ENCODE measurements at regions not wholly inside any gene's neighbourhood (a gene's known extent, or its start where the extent isn't known, plus 50 kb on each side); places are given as distances from the start of the nearest gene placed in this dataset.
"Not testable (repeated sequence)": the region's sequence is repeated elsewhere in the genome, so short reads cannot be mapped to it uniquely, and the experiment has no call there.

DNA sequence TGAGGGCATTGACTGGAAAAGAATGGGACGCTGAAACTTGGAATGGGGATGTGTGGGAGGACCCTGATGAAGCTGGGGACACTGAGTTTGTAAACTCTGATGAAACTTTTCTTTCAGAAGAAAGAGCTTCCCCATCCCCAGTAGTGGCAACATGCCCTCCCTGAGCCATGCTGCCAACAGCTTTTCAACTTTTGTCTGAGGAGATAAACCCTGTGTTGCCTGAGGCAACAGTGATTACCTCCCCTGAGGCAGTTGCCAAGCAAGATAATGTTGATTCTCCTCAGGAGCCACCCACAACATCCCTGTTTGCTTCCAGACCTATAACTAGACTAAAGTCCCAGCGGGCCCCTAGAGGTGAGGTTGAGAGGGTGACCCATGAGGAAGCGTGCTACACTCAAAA is 134.2 kb upstream of the DAB1 start:
- WGBS, 10 experiments, result 40 to 100% (median 70%) methylated on average over 1 to 3 of the region's 3 CpGs; no CpG with 5 or more reads in 1 of the 10 experiments
- H3K4me1 ChIP-seq (replicated peaks in 1 of 2); H3K27ac ChIP-seq; H3K4me3 ChIP-seq; in situ Hi-C loops (cut with MboI; ENCODE audit: low pct_unique_long_range_greater_than_20kb in 2 of 9, low sequenced_read_pairs in 9 of 9, unreplicated experiment in 9 of 9): not testable (repeated sequence)
- ATAC-seq (replicated peaks in 6 of 8), result peak in 1 of 8 experiments; percentile 15

DNA sequence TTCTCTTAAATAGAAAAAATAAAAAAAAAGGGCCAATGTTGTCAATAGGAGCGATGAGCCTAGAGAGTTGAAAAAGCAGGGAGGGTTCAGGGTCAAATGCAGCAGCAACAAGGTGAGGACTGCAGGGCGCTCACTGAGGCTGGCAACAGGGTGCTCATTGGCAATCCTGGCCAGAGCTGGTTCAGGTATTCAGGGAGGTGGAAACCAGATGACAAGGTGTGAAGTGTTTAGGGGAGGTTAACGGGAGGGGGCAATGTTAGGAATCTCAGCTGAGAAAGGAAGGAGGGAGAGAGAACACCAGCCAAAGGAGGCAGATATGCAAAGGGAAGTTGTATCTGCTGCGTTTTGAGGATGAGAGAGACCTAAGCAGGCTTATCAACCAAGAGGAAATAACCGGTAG is 129.8 kb upstream of the DAB1 start:
- WGBS, 10 experiments, result 31 to 85% (median 69%) methylated on average over 1 to 5 of the region's 5 CpGs; no CpG with 5 or more reads in 1 of the 10 experiments
- Histone ChIP-seq H3K27ac (no peak overlapping the region), H3K4me1 (replicated peaks in 1 of 2) (peaks cover 2 to 3% of the 10 kb centered on the region in 2 donors), H3K4me3 (no peak overlapping the region)
- in situ Hi-C loops (cut with MboI; ENCODE audit: low pct_unique_long_range_greater_than_20kb in 2 of 9, low sequenced_read_pairs in 9 of 9, unreplicated experiment in 9 of 9), result no loop called here
- ATAC-seq (replicated peaks in 6 of 8), result no peak

DNA sequence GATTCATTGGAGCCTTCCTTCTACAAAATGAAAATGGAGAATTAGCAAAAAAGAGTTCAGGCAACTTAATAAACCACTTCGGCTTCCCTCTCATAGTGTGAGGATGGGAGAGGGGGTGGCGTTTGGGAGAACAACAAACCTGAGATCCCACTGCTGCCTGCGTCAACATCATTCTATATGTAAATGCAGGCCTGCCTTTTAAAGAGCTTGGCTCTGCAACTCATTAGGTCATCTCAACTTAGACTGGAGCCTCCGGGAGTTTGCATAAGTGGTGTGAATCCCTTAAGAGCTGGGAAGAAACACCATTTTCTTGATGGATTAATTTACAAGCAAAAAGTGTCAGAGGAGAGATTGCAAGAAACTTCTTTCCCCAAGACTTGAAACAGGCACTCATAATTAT is 127.6 kb upstream of the DAB1 start:
- in situ Hi-C loops (cut with MboI; ENCODE audit: low pct_unique_long_range_greater_than_20kb in 2 of 9, low sequenced_read_pairs in 9 of 9, unreplicated experiment in 9 of 9), result no loop called here
- H3K4me1 ChIP-seq (replicated peaks in 1 of 2), result peaks cover 2 to 3% of the 10 kb centered on the region in 2 donors
- peak in 7 of 8 experiments; percentile 26 to 84 (median 52) for ATAC-seq (replicated peaks in 6 of 8)
- no peak overlapping the region for H3K27ac ChIP-seq
- no peak overlapping the region for H3K4me3 ChIP-seq
- 0 to 40% (median 10%) methylated on average over 1 to 4 of the region's 4 CpGs; no CpG with 5 or more reads in 3 of the 10 experiments for WGBS, 10 experiments

DNA sequence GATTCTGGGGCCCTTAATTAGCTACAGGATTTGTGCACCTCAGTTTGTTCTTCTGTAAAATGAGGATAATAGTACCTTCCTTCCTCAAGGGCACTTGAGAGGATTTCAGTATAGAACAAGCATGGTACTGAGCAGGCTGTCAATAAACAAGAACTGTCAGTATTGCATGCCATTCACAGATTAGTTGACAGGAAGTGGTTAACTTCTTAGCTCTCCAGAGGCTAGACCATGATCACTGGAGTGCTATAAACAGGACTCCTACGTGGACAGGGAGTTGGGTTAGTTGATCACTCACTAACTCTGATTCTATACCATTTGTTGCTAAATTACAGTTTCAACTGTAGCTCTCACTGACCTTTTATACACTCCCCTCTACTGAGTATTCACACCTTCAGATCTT is 126.2 kb upstream of the DAB1 start:
- ATAC-seq (replicated peaks in 6 of 8), result no peak
- WGBS, 10 experiments, result 50 to 100% (median 75%) methylated on average over 1 of the region's 1 CpG; no CpG with 5 or more reads in 5 of the 10 experiments

DNA sequence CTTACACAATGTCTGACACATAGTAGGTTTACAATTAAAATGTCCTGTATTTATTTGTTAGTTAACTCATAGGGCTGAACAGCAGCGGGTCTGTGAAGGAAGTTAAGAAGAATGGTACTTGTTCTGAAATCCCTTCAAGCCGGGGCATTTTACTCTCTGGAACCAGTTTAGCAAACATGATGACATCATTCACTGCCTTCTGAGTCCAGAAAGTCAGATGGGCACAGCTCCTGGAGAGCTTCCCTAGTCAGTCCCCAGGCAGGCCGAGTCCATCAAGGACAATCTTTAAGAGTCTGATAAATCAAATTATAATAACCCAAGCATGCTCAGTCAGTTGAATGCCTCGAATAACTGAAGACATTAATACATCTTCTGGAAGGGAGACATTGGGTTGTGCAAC is 125.4 kb upstream of the DAB1 start:
- no peak overlapping the region for H3K4me3 ChIP-seq
- no peak overlapping the region for H3K27ac ChIP-seq
- in situ Hi-C loops (cut with MboI; ENCODE audit: low pct_unique_long_range_greater_than_20kb in 2 of 9, low sequenced_read_pairs in 9 of 9, unreplicated experiment in 9 of 9), result no loop called here
- peak in 4 of 8 experiments; percentile 23 to 51 (median 38) for ATAC-seq (replicated peaks in 6 of 8)
- peaks cover 2 to 3% of the 10 kb centered on the region in 2 donors for H3K4me1 ChIP-seq (replicated peaks in 1 of 2)
- WGBS, 10 experiments, result 0 to 100% (median 79%) methylated on average over 1 to 4 of the region's 4 CpGs; no CpG with 5 or more reads in 1 of the 10 experiments

More for the DNA sequence above, 126.2 kb upstream of the DAB1 start:
- Histone ChIP-seq H3K4me1 (replicated peaks in 1 of 2) (peaks cover 2 to 3% of the 10 kb centered on the region in 2 donors), H3K27ac (no peak overlapping the region), H3K4me3 (no peak overlapping the region)
- in situ Hi-C loops (cut with MboI; ENCODE audit: low pct_unique_long_range_greater_than_20kb in 2 of 9, low sequenced_read_pairs in 9 of 9, unreplicated experiment in 9 of 9), result no loop called here

DNA sequence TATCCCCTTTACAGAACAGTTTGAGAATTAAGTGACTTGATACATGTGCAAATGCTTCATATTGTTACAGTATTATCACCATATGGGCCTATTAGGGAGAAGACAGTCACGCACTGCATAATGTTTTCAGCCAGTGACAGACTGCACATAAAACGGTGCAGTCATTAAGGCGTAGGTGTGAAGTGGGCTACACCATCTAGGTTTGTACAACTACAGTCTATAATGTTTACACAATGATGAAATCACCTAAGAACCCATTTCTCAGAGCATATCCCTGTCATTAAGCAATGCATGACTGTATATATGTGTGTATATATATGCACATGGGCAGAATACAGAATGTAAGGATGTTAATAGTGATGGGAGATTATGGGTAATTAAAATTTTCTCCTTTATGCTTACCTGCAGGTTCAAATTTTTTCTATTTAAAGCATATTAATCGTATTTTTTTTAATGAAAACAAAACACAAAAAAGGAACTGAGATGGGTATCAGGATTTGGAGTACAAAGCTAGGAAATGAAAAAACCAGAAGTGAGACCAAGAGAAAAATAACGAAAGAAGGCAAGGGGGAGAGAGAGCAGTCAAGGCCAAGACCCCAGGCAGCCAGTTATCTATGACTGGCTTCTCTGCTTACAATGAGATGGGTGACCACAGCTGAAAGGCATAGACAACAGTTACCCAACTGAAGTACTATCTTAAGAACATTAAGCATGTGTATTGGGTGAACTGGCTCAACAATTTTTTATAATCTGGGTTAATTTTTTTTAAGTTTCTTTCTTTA is 122.9 kb upstream of the DAB1 start:
- 15 to 100% (median 64%) methylated on average over 1 to 5 of the region's 5 CpGs for WGBS, 10 experiments
- Histone ChIP-seq H3K4me3 (no peak overlapping the region), H3K27ac (no peak overlapping the region), H3K4me1 (replicated peaks in 1 of 2) (peaks cover 2 to 3% of the 10 kb centered on the region in 2 donors)
- in situ Hi-C loops (cut with MboI; ENCODE audit: low pct_unique_long_range_greater_than_20kb in 2 of 9, low sequenced_read_pairs in 9 of 9, unreplicated experiment in 9 of 9), result no loop called here
- peak in 1 of 8 experiments; percentile 54 for ATAC-seq (replicated peaks in 6 of 8)

DNA sequence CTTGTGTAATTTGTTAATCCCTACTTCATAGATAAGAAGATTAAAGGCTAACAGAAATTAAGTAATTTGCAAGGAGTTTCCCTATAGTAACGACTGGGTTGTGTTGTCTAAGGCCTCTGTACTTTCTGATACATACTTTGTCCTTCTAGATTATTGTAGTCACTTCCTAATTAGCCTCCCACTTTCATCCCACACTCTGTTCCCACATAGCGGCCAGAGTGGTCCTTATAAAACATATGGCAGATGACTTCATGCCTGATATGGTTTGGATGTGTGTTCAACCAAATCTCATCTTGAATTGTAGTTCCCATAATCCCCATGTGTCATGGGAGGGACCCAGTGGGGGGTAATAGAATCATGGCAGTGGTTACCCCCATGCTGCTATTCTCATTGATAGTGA is 120.5 kb upstream of the DAB1 start:
- H3K27ac ChIP-seq, result no peak overlapping the region
- 0 to 71% (median 30%) methylated on average over 1 to 2 of the region's 2 CpGs; no CpG with 5 or more reads in 1 of the 10 experiments for WGBS, 10 experiments
- H3K4me1 ChIP-seq (replicated peaks in 1 of 2), result peaks cover 0 to 1% of the 10 kb centered on the region in 2 donors
- in situ Hi-C loops (cut with MboI; ENCODE audit: low pct_unique_long_range_greater_than_20kb in 2 of 9, low sequenced_read_pairs in 9 of 9, unreplicated experiment in 9 of 9), result no loop called here
- ATAC-seq (replicated peaks in 6 of 8), result no peak
- H3K4me3 ChIP-seq, result no peak overlapping the region

DNA sequence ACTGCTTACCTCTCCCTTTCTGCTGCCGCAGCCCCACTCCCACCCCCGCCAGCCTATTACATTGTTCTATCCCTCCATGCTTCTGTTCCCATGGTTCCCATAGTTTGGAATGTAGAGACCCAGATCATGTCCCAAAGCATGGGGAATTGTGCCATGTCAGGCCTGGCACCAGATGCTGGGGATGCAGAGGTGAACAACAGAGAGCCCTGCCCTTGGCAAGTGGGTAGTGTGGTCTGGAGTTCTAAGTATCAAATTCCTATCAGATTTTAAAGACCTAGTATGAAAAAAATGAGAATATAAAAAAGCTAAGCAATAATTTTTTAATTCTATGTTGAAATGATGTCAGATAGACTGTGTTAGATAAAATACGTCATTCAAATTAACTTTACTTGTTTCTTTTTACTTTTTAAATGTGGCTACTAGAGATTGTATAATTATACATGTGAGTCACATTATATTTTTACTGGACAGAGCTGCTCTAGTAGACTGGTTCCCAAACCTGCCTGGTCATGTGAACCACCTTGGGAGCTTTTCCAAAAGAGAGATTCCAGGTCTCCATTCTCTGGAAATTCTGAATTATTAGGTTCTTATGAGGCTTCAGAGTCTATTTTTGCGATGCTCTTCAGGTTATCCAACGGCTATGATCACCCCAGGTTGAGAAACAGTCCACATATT is 113.0 kb upstream of the DAB1 start:
- H3K27ac ChIP-seq, result no peak overlapping the region
- in situ Hi-C loops (cut with MboI; ENCODE audit: low pct_unique_long_range_greater_than_20kb in 2 of 9, low sequenced_read_pairs in 9 of 9, unreplicated experiment in 9 of 9), result no loop called here
- WGBS, 10 experiments, result 40 to 100% (median 58%) methylated on average over 1 to 4 of the region's 5 CpGs
- ATAC-seq (replicated peaks in 6 of 8), result no peak
- no peak overlapping the region for H3K4me3 ChIP-seq
- peaks cover 0 to 4% of the 10 kb centered on the region in 2 donors for H3K4me1 ChIP-seq (replicated peaks in 1 of 2)

DNA sequence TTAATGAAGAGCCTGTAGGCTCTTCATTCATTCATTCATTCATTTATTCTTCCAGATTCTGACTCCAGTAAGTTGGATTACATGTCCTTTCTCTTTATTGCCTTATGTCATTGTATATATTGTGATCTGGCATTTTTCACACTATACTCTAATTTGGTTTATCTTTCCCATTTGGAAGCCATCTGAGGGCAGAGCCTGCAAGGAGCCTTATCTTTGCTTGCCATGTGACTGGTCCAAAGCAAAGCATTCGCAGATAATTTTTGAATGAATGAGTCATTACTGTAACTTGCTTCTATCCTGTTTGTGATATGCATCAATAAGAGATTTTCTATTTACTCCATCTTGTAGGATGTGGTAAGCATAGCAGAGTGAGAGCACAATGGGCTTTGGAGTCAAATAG is 108.4 kb upstream of the DAB1 start:
- no peak overlapping the region for H3K27ac ChIP-seq
- H3K4me1 ChIP-seq (replicated peaks in 1 of 2), result no peaks in the 10 kb centered on the region
- in situ Hi-C loops (cut with MboI; ENCODE audit: low pct_unique_long_range_greater_than_20kb in 2 of 9, low sequenced_read_pairs in 9 of 9, unreplicated experiment in 9 of 9), result no loop called here
- no peak for ATAC-seq (replicated peaks in 6 of 8)
- no peak overlapping the region for H3K4me3 ChIP-seq
- WGBS, 10 experiments, result 0 to 100% (median 80%) methylated on average over 1 of the region's 1 CpG; no CpG with 5 or more reads in 3 of the 10 experiments

DNA sequence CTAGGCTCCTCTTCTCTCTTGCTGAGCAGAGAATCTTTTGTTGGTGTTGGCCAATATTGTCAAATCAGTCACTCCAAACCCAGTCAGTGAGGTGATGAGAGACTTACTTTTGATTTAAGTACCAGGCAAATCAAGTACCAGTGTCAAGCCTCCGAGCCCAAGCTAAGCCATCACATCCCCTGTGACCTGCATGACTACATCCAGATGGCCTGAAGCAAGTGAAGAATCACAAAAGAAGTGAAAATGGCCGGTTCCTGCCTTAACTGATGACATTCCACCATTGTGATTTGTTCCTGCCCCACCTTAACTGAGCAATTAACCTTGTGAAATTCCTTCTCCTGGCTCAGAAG is 107.0 kb upstream of the DAB1 start:
- WGBS, 10 experiments, result 17 to 100% (median 83%) methylated on average over 1 of the region's 2 CpGs; no CpG with 5 or more reads in 5 of the 10 experiments
- H3K27ac ChIP-seq; H3K4me1 ChIP-seq (replicated peaks in 1 of 2); in situ Hi-C loops (cut with MboI; ENCODE audit: low pct_unique_long_range_greater_than_20kb in 2 of 9, low sequenced_read_pairs in 9 of 9, unreplicated experiment in 9 of 9); ATAC-seq (replicated peaks in 6 of 8); H3K4me3 ChIP-seq: not testable (repeated sequence)

DNA sequence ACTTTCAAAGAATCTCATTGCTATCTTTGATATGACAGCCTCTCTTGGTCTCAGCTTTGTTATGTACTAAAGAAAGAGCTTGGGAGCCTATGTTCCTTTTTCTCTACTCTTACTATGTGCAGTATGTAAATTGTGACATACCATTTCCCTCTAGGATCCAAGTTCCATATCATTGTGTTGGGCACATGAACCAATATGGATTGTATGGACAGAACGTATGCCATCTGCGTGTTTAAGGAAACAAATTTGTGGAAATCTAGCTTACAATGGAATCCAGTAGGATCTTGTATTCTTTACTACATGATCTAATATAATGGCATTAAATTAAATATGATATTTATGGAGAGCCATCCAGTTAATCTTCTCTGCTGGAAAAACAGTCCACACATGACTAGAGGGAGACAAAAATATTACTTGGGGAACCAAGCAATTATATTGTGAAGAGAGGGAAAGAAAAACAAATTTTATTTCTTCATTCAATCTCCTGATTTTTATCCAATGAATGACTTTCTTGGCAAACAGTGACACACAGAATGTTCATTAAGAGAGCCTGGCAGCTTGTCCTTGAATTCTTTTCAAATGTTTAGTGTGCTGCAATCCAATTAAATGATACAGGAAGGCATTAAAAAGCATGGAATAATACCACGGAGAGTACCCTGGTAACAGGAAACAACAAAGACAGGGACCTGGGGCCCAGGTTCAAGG is 106.5 kb upstream of the DAB1 start:
- no peak for ATAC-seq (replicated peaks in 6 of 8)
- no peaks in the 10 kb centered on the region for H3K4me1 ChIP-seq (replicated peaks in 1 of 2)
- no peak overlapping the region for H3K27ac ChIP-seq
- in situ Hi-C loops (cut with MboI; ENCODE audit: low pct_unique_long_range_greater_than_20kb in 2 of 9, low sequenced_read_pairs in 9 of 9, unreplicated experiment in 9 of 9), result no loop called here
- H3K4me3 ChIP-seq, result no peak overlapping the region
- 20 to 100% (median 90%) methylated on average over 1 to 3 of the region's 3 CpGs for WGBS, 10 experiments

DNA sequence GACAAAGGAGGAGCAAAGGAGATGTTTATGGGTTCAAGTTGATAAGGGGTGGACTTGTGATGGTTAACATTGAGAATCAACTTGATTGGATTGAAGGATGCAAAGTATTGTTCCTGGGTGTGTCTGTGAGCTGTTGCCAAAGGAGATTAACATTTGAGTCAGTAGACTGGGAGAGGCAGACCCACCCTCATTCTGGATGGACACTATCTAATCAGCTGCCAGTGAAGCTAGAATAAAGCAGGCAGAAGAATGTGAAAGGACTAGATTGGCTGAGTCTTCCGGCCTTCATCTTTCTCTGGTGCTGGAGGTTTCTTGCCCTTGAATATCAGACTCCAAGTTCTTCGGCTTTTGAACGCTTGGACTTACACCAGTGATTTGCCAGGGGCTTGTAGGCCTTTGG is 98.7 kb upstream of the DAB1 start:
- H3K4me1 ChIP-seq (replicated peaks in 1 of 2), result no peaks in the 10 kb centered on the region
- H3K27ac ChIP-seq, result no peak overlapping the region
- WGBS, 10 experiments, result 57 to 100% (median 97%) methylated on average over 2 to 3 of the region's 3 CpGs; no CpG with 5 or more reads in 4 of the 10 experiments
- no peak overlapping the region for H3K4me3 ChIP-seq
- in situ Hi-C loops (cut with MboI; ENCODE audit: low pct_unique_long_range_greater_than_20kb in 2 of 9, low sequenced_read_pairs in 9 of 9, unreplicated experiment in 9 of 9), result no loop called here
- peak in 2 of 8 experiments; percentile 68 to 82 for ATAC-seq (replicated peaks in 6 of 8)

Measured in motor neuron (in vitro differentiated cells).